Peyer's patch (tissue), 4 donors: ENCODE measurements at regions not wholly inside any gene's neighbourhood (a gene's known extent, or its start where the extent isn't known, plus 50 kb on each side); places are given as distances from the start of the nearest gene placed in this dataset.

Experiments
- POLR2A ChIP-seq, 2 donors: fragments of 450-650 bp; IDR thresholded peaks; one replicate each; pipeline ENCODE4 v1.5.1; 2017; ENCODE audit warnings: antibody characterized with exemption in 2 of 2, mild to moderate bottlenecking in 2 of 2, moderate library complexity in 2 of 2
- TF ChIP-seq, protein P1 (sequence below), 6 experiments: fragments of 450-650 bp in 4 of 6; fragments of 200-600 bp in 2 of 6; sonication (generic) in 1 of 6; IDR thresholded peaks; one replicate each; pipeline ENCODE4 v1.5.1; 2017 to 2019; ENCODE audit warnings: antibody characterized with exemption in 6 of 6, mild to moderate bottlenecking in 3 of 6, moderate library complexity in 1 of 6

GRCh38 chr4:121448231-121448630 is 67.4 kb upstream of the QRFPR start:
- TF ChIP-seq, protein P1, sequence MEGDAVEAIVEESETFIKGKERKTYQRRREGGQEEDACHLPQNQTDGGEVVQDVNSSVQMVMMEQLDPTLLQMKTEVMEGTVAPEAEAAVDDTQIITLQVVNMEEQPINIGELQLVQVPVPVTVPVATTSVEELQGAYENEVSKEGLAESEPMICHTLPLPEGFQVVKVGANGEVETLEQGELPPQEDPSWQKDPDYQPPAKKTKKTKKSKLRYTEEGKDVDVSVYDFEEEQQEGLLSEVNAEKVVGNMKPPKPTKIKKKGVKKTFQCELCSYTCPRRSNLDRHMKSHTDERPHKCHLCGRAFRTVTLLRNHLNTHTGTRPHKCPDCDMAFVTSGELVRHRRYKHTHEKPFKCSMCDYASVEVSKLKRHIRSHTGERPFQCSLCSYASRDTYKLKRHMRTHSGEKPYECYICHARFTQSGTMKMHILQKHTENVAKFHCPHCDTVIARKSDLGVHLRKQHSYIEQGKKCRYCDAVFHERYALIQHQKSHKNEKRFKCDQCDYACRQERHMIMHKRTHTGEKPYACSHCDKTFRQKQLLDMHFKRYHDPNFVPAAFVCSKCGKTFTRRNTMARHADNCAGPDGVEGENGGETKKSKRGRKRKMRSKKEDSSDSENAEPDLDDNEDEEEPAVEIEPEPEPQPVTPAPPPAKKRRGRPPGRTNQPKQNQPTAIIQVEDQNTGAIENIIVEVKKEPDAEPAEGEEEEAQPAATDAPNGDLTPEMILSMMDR (IDR thresholded peaks at IDR 0.05): no peak
- TF ChIP-seq POLR2A (IDR thresholded peaks at IDR 0.05): no peak
